ENCODE measurements at regions not wholly inside any gene's neighbourhood (a gene's known extent, or its start where the extent isn't known, plus 50 kb on each side); places are given as distances from the start of the nearest gene placed in this dataset.

GRCh38 chrX:43141885-43142284, 363.9 kb upstream of the PPP1R2C start:
- intact Hi-C loops (cut with micrococcal nuclease; ENCODE audit: unreplicated experiment), result no loop called here
- POLR2A ChIA-PET, result no interaction called here
- TF ChIP-seq EZH2phosphoT487 (IDR thresholded peaks at IDR 0.05; ENCODE audit: borderline replicate concordance, low read depth, low read length), result no peak
- no peak for TF ChIP-seq CTCF (conservative IDR thresholded peaks at IDR 0.05; ENCODE audit: low read length)
- no peaks in the 10 kb centered on the region for H3K9me2 ChIP-seq (ENCODE audit: insufficient read depth, low read length)
- no peak overlapping the region for H2AFZ ChIP-seq (ENCODE audit: low read length)
- H3K79me2 ChIP-seq (ENCODE audit: insufficient read depth, low read depth, low read length), result no peaks in the 10 kb centered on the region
- no TSS peak for BruUV-seq (replicated peaks)
- no peaks in the 10 kb centered on the region for H3K36me3 ChIP-seq (ENCODE audit: insufficient read depth, low read length)
- no peak overlapping the region for H3K4me2 ChIP-seq (ENCODE audit: low read length)
- H3K4me1 ChIP-seq (ENCODE audit: insufficient read depth, low read length, poor library complexity, severe bottlenecking), result no peaks in the 10 kb centered on the region
- no peak for DNase-seq (ENCODE audit: low spot score)
- H3K27ac ChIP-seq (ENCODE audit: low read depth, low read length, poor library complexity, severe bottlenecking), result no peak overlapping the region
- CTCF ChIA-PET (ENCODE audit: unreplicated experiment), result no interaction called here
- no peaks in the 10 kb centered on the region for H3K9me3 ChIP-seq (ENCODE audit: low read length)
- no peak overlapping the region for H3K4me3 ChIP-seq (ENCODE audit: low read depth, low read length, poor library complexity, severe bottlenecking)
- H4K20me1 ChIP-seq (ENCODE audit: insufficient read depth, low read length), result no peaks in the 10 kb centered on the region

GRCh38 chrX:43148305-43148704, 370.3 kb upstream of the PPP1R2C start:
- H3K36me3 ChIP-seq (ENCODE audit: insufficient read depth, low read length), result no peaks in the 10 kb centered on the region; the same call in 1 of the 2 replicates
- H3K79me2 ChIP-seq (ENCODE audit: insufficient read depth, low read depth, low read length), result no peaks in the 10 kb centered on the region
- peaks cover 9% of the 10 kb centered on the region for H3K4me1 ChIP-seq (ENCODE audit: insufficient read depth, low read length, poor library complexity, severe bottlenecking)
- intact Hi-C loops (cut with micrococcal nuclease; ENCODE audit: unreplicated experiment), result no loop called here
- no peaks in the 10 kb centered on the region for H3K9me3 ChIP-seq (ENCODE audit: low read length)
- no TSS peak for BruUV-seq (replicated peaks)
- CTCF ChIA-PET (ENCODE audit: unreplicated experiment), result no interaction called here
- no peaks in the 10 kb centered on the region for H4K20me1 ChIP-seq (ENCODE audit: insufficient read depth, low read length)
- no peak for TF ChIP-seq EZH2phosphoT487 (IDR thresholded peaks at IDR 0.05; ENCODE audit: borderline replicate concordance, low read depth, low read length)
- no peak for TF ChIP-seq CTCF (conservative IDR thresholded peaks at IDR 0.05; ENCODE audit: low read length)
- DNase-seq (ENCODE audit: low spot score), result no peak
- H3K9me2 ChIP-seq (ENCODE audit: insufficient read depth, low read length), result no peaks in the 10 kb centered on the region
- H3K27ac ChIP-seq (ENCODE audit: low read depth, low read length, poor library complexity, severe bottlenecking), result no peak overlapping the region
- no peak overlapping the region for H2AFZ ChIP-seq (ENCODE audit: low read length)
- H3K4me3 ChIP-seq (ENCODE audit: low read depth, low read length, poor library complexity, severe bottlenecking), result no peak overlapping the region
- H3K4me2 ChIP-seq (ENCODE audit: low read length), result no peak overlapping the region
- POLR2A ChIA-PET, result interaction anchor here (0.6 to 1.1 kb wide), 2 partner anchors 13 to 14 kb away, joined by 3 read pairs; no protein-coding TSS in a partner anchor

GRCh38 chrX:43165343-43165920, 387.5 kb upstream of the PPP1R2C start:
- Histone ChIP-seq H3K4me1 (ENCODE audit: insufficient read depth, low read length, poor library complexity, severe bottlenecking) (no peaks in the 10 kb centered on the region), H3K9me3 (ENCODE audit: low read length) (no peaks in the 10 kb centered on the region), H3K4me3 (ENCODE audit: low read depth, low read length, poor library complexity, severe bottlenecking) (no peak overlapping the region), H3K79me2 (ENCODE audit: insufficient read depth, low read depth, low read length) (no peaks in the 10 kb centered on the region), H3K9me2 (ENCODE audit: insufficient read depth, low read length) (no peaks in the 10 kb centered on the region), H2AFZ (ENCODE audit: low read length) (no peak overlapping the region), H4K20me1 (ENCODE audit: insufficient read depth, low read length) (no peaks in the 10 kb centered on the region), H3K4me2 (ENCODE audit: low read length) (no peak overlapping the region), H3K36me3 (ENCODE audit: insufficient read depth, low read length) (no peaks in the 10 kb centered on the region; the same call in 1 of the 2 replicates), H3K27ac (ENCODE audit: low read depth, low read length, poor library complexity, severe bottlenecking) (no peak overlapping the region)
- DNase-seq (ENCODE audit: low spot score), result no peak
- no TSS peak for BruUV-seq (replicated peaks)
- ChIA-PET CTCF (ENCODE audit: unreplicated experiment) (no interaction called here), POLR2A (no interaction called here)
- TF ChIP-seq CTCF (conservative IDR thresholded peaks at IDR 0.05; ENCODE audit: low read length), result no peak
- TF ChIP-seq EZH2phosphoT487 (IDR thresholded peaks at IDR 0.05; ENCODE audit: borderline replicate concordance, low read depth, low read length), result no peak
- intact Hi-C loops (cut with micrococcal nuclease; ENCODE audit: unreplicated experiment), result no loop called here
